UCSD-AML1 (cell line): ENCODE measurements at regions not wholly inside any gene's neighbourhood (a gene's known extent, or its start where the extent isn't known, plus 50 kb on each side); places are given as distances from the start of the nearest gene placed in this dataset.
"Not testable (repeated sequence)": the region's sequence is repeated elsewhere in the genome, so short reads cannot be mapped to it uniquely, and the experiment has no call there.

Source experiments
- DNase-seq: peaks from one replicate; lab custom pipeline; 2025; ENCODE audit not compliant: unreplicated experiment; lab: John Stamatoyannopoulos, UW

DNA sequence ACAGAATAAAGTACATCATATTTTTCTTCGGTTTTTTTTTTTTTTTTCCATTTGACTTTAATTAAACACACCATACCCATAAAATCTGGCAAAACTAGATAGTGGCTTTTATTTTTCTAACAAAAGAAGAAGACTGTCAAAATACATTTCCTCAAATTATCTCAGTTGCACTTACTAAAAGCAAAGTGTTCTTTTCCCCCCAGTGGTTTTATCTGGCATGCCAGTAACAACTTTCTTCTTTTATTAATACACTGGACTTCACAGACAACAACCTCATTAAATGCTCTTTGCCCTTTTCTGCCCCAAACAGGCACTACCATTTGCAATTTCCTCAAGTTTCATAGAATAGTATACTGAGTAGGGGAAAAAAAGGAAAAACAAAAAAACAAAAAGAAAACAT lies 1792.3 kb downstream of the EFNA5 start:
- no peak for DNase-seq

DNA sequence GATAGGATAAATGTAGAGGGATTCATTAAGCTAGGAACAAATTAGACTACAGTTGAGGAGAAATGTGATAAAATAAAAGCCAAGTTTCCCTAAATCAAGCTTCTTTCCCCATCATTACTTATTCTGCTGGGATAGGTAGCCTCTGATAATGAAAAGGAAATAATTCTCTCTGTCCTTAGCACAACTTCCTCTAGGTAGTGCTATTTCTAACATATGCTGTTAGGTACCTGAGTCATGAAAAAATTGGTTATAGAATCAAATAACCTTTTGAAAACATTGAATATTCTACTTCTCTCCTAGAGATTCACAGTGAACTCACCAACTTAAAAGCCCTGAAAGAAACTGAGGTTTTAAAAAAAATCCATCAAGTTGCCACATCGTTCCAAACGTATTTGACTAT lies 1793.1 kb downstream of the EFNA5 start:
- DNase-seq = no peak

DNA sequence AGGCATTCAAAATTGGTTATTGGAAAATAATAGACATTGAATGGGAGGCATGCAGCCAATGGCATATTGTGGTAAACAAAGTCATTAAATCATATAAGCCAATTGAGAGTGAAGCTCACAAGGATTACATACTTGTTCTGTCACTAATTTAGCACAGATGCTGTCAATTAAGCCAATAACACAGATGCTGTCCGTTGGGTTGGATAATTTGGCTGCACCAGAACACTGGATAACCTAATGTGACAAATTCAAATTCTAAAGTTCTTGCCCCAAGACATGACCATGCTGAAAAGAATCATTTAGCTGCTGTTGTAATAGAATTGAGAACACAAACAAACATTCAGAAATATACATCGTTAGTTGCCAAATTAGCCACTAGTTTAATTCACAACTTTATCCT lies 1796.4 kb downstream of the EFNA5 start:
- no peak for DNase-seq

DNA sequence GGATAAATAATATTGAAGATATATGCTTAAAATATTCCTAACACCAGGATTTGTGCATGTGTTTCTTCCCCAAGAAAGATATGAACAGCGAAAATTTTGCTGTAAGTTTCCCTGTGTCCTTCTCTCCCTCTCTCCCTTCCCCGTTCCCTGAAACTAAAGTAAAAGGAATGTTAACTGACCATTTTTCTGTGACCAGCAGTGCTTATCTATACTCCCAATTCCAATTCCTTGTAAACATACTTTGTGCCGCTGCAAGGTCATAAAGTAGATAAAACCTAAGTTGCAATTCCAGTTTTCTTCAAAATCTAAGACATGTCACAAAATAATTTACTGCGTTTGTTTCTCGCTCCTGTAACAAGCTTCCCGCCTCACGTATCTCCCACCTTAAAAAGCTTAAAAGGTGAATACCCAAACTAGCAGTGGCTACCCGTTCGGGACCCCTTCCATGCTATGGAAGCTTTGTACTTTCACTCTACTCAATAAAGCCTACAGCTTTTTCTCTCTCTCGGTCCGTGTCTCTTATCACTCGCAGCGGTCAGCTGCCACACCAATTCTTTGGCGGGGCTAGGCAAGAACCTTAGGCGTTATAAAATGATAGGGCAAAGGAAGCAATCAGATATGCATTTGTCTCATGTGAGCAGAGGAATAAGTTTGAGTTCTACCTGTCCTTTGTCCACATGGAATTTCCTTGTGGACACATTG lies 1798.0 kb downstream of the EFNA5 start:
- no peak for DNase-seq

DNA sequence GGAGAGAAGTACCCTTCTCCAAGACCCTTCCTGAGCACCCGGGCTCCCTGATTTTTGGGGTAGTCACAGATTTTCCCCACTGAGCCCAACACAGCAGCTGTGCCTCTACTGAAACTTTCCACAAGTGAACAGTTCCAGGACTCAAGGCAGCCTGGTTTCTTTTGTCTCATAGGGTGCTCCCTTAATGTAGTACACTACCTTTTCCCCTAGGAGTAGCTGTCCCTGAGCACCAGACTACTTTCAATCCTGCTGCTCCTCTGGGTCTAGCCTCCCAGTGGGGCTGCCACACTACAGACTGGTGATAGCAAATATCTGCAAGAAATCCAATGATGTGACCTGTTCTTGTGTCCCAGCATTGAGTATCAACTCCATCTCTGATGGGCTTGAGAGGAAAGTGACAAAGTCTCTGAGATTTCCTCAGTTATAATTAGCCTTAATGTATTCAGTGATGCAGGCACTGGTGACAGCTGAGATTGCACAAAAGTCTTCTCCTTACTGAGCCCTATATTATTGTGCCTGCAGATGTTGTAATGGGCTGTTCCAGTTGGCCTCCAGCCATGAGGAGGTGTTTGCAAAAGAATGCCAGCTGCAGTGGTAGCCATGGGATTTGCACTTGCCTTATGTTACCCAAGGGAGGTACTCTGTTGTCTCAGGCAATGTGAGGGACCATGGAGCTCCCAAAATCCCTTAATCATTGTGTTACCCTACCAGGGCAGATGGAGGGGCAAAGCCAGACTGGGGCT lies 1802.5 kb downstream of the EFNA5 start:
- no peak for DNase-seq

DNA sequence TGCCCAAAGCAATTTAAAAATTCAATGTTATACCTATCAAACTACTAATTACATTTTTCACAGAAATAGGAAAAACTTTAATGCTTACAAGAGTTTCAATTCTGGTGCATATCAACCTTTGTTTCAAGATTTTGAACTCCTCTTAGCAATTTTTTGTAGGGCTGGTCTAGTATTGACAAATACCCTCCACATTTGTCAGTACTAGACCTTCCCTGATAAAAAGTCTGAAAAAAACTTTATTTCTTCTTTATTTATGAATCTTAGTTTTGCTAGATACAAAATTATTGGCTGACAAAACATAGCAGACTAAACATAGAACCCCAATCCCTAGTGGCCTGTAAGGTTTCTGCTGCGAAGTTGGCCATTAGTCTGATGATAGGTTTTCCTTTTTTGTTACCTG lies 1804.9 kb downstream of the EFNA5 start:
- DNase-seq = no peak

DNA sequence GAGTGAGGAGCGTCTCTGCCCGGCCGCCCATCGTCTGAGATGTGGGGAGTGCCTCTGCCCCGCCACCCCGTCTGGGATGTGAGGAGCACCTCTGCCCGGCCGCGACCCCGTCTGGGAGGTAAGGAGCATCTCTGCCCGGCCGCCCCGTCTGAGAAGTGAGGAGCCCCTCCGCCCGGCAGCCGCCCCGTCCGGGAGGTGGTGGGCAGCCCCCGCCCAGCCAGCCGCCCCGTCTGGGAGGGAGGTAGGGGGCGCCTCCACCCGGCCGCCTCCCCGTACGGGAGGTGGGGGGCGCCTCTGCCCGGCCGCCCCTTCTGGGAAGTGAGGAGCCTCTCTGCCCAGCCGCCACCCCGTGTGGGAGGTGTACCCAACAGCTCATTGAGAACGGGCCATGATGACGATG lies 1811.4 kb downstream of the EFNA5 start:
- not testable (repeated sequence) for DNase-seq

DNA sequence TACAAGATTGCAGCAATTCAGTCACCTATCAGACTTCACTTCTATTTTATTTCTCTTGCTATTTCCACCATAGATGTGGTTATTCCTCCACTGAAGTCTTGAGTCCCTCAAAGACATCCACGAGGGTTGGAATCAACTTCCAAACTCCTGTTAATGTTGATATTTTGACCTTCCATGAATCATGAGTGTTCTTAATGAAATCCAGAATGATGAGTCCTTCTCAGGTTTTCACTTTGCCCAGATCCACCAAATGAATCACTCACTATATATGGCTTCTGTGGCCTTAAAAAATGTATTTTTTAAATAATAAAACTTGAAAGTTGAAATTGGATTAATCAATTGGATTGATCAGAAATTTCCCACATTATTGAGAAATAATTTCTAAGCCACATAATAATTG lies 1821.0 kb downstream of the EFNA5 start:
- DNase-seq = no peak

DNA sequence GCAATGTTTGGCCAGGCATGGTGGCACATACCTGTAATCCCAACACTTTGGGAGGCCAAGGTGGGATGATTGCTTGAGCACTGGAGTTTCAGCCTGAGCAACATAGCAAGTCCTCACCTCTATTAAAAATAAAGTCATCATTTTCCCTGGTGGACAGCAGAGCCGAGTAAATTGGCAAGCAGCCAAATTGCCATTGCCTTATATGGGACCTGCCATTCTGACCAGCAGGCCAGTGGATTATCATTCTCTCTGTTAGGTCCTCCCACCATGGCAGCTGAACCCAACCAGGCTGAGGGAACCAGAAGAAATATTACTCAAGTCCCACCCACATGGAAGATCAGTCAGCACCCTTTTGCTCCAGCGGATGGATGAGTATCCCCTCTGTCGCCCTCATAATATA lies 1829.9 kb downstream of the EFNA5 start:
- DNase-seq = no peak

DNA sequence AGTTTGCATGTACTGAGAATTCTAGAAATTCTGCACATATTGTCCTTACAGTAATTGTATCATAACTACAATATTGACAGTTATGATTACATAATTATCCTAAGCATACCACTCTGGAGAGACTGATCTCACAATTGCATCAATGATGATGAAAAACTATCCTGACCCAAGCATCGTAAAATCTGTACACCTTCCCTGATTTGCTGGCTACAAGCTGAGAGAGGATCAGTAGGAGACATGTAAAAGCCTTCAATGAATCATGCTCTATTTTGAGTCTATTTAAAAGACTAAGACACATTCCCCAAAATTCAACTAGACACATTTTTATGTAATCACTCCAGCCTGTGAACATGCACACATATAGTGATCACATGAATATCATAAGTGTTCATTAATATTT lies 1833.8 kb downstream of the EFNA5 start:
- DNase-seq = no peak

DNA sequence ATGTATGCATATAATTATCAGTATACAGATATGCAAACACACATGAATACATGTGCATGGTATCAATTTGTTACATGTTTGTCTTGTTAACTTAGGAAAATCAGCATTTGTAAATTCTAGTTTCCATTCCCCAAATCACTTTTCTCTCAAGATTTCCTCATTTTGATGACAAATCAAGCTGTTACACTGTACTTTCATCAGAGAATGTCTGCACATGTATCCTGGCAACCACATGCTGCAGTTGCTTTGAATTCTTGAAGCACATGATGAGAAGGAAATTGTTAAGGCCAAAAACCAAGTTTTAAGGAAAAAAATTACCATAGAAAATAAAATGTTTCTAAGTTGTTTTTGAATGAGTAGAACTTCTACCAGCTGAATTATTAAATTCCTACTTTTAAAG lies 1834.5 kb downstream of the EFNA5 start:
- no peak for DNase-seq

DNA sequence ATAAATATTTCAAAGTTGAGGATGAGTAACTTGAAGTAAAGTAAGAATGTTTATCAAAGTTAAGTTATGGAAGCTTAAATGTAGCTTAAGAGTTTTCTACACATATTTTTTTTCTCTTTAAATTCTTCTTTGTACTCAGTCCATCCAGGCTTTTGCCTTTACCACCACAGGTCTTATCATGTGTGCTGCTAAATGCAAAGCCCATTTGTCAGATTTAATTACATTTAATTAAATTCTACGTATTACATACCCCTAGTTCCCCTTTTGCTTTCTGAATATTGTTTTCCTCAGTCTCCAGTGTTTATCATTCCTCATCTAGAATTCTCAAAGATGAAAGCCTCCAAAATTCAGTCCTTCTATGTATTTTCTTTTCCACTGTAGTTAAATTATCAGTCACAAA lies 1841.9 kb downstream of the EFNA5 start:
- no peak for DNase-seq

DNA sequence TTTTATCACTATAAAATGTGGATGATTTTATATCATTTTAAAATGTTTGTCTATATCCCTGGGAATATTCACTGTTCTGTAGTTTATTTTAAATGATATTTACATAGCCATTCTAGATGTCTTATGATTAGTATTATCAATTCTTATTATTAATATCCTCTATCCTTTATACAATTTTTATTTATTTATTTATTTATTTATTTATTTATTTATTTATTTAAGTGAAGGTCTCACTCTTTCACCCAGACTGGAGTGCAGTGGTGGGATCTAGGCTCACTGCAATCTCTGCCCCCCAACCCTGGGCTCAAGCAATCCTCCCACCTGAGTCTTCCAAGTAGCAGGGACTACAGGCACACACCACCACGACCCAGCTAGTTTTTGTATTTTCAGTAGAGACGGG lies 1848.9 kb downstream of the EFNA5 start:
- DNase-seq = no peak

DNA sequence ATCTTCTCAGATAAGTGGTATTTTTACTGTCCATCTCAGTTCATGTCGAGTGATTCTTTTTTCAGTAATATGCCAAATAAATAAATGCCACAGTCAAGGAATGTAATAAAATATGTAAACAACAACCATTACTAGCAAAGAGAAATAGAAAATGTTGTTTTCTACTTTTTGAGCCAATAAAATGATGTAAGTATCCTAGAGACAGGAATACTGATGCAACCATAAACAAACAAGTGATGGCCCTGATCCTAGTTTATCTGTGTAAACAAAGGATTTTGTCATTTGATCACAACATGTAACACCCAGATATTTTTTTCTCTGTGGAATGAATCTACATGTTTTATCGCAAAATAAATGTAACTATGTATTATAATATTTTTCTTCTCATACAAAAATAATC lies 1852.8 kb downstream of the EFNA5 start:
- DNase-seq = no peak

DNA sequence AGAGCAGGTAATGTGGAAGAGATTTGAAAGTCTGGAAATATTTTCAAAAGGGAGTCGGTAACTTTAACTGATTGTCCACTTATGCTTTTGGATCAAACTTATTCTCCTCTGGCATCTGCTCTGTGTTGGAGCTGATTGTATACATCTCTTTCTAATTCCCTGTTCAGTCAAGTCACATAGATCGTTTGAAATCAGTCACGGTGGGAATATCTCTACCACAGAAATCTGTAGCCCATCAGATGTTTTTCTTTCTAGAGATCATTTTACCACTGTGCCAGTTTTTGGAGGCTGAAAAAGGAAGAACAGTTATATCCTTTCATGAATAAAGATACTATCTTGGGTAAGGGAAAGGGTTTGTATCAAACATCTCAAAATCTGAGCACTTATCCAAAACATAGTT lies 1853.3 kb downstream of the EFNA5 start:
- DNase-seq = no peak

DNA sequence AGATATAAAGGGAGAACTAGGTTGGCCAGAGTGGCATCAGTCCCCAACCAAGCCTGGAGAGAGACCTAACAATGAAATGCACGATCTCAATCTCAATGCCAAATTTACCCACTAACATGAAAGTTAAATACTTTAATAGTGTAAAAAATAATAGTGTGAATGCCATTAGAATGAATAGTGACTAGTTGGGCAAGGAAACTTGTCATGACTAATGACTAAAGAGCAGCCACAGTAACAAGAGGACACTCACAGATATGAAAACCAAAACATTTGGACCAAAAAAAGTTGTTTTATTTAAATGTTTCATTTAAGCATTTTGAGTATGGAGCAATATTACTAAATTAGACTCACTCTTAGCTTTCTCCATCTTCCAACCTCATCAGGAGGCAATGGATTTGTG lies 1853.8 kb downstream of the EFNA5 start:
- no peak for DNase-seq

DNA sequence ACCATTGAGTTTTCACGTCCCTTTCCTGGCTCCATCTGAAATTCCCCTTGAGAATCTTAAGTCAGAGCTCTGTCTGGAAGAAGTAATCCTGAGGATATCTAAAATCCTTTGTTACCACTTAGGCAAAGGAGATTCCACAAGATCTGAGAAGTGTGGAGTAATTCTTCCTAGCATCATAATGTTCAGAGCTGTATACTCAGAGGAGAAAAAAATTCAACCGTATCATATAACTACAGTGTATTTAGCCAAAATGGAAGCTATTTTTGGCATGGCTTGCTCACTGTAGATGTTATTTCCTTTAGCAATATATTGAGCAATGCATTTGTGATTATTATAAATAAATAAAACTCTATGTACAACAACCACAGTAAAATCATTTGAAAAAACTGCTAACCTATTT lies 1858.4 kb downstream of the EFNA5 start:
- DNase-seq = no peak

DNA sequence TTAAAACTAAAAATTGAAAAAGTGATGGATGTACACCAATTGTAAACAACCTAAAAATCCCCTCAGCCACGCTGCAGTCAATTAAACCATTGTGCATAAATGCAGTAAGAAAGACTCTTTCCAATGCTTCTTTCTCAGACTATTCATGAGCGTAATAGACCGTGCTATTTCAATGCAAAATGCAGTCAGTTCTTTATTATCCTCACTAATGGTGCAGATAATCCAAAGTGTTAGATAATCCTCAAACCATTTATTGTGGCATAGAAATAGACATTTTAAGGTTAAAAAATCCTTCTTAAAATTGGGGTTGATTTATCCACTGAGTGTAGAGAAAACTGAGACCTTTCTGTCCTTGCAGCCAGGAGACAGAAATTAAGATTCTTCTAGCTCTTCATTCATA lies 1862.8 kb downstream of the EFNA5 start:
- no peak for DNase-seq

DNA sequence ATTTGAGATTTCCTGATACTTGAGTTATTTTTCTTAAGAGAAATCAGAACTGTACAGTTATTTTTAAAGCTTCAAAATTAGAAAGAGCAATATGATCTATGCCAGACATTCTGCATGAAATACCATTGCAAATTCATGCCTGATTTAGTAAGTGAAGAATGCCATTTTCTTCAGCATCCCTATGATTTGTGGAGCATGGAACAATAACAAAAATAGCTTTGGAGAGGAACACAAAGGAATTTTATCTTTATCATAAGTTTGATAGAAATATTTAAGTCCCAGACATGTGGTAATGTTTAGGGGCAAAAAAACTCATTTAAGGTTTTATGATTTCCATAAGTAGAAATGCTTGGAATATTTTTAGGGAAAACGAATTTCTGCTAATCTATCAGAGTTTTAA lies 1863.4 kb downstream of the EFNA5 start:
- DNase-seq = no peak

DNA sequence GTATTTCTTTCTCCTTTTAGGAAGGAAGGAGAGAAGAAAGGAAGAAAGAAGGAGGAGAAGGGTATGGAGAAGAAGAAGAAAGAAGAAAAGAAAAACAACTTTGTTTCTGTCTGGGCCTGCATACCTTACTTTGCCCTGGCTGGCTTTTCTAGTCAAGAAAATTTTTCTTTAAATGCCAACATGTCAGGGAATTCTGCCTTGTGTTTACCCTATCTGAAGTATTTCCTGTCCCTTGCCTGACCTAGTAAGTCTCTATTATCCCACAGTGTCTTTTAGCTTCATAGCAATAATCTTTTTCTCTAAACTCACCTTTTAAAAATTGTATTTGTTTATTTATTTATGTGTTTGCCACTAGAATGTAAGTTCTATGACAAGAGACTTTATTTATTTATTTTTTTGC lies 1864.1 kb downstream of the EFNA5 start:
- no peak for DNase-seq

DNA sequence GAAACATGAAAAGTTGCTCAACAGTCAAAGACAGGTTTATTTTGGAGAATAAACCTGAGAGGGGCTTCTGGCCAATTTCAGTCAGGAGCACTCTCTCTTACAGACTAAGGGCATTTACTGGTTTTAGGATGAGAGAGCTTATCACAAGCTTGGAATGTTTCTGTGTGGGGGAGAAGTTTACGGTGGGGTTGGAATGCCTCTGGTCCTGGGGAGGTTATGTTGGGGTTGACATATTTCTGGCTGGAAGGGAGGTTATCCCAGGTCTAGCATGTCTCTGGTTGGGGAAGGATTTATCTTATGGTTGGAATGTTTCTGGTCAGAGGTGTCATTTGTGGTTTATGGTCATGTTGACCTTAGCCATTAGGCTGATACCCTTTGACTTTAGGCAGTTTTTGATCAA lies 1867.3 kb downstream of the EFNA5 start:
- DNase-seq = no peak

DNA sequence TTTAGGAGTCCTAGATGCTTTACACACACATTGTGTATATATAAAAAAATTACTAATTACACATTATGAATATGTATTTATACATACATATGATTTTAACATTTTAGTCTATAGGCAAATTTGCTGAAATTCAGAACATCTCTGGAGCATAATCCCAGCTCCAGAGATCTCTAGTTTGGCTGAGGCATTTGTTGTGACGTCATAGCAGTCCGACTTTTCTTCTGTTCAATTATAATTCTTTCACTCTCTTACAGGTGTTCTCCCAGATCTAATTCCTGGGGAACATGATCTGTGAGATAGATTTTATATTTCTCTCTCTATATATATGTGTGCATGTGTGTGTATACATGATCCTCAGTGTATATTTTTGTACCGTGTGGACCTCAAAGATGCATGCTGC lies 1876.2 kb downstream of the EFNA5 start:
- no peak for DNase-seq

DNA sequence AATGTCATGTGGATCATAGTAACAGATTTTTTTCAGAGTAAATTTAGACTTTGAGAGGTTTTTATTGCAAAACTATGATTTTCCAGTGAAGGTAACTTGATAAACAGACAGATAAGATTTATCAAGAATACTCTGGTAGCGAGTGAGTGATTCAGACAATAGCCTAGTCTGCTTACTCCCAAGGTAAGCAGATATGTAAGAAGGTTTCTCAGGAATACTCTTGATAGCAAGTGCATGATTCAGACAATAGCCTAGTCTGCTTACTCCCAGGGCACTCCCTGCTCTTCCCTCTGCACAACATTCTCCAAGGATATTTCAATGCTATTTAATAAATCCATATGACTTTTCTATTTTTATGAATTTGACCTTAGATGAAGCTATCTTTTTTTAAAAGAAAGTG lies 1881.5 kb downstream of the EFNA5 start:
- DNase-seq = no peak
